ENCODE measurements at regions not wholly inside any gene's neighbourhood (a gene's known extent, or its start where the extent isn't known, plus 50 kb on each side); places are given as distances from the start of the nearest gene placed in this dataset.

GRCh38 chr2:48120759-48121242 lies 193.7 kb upstream of the FOXN2 start:
- no peaks in the 10 kb centered on the region for H3K27me3 ChIP-seq (ENCODE audit: insufficient read depth, poor library complexity, severe bottlenecking)
- no peak overlapping the region for H3K4me3 ChIP-seq (replicated peaks; ENCODE audit: insufficient read depth, low read length)
- DNase-seq (ENCODE audit: low read depth in 1 of 2, low spot score in 1 of 2): peak; percentile 90 to 95
- TF ChIP-seq POLR2AphosphoS5 (IDR thresholded peaks at IDR 0.05; ENCODE audit: low read depth) (peak; percentile 38; the same call in 1 of the 2 replicates), SPI1 (IDR thresholded peaks at IDR 0.05; ENCODE audit: borderline replicate concordance, low read depth) (no peak; the same call in 1 of the 2 replicates)
- TF ChIP-seq, protein P1, sequence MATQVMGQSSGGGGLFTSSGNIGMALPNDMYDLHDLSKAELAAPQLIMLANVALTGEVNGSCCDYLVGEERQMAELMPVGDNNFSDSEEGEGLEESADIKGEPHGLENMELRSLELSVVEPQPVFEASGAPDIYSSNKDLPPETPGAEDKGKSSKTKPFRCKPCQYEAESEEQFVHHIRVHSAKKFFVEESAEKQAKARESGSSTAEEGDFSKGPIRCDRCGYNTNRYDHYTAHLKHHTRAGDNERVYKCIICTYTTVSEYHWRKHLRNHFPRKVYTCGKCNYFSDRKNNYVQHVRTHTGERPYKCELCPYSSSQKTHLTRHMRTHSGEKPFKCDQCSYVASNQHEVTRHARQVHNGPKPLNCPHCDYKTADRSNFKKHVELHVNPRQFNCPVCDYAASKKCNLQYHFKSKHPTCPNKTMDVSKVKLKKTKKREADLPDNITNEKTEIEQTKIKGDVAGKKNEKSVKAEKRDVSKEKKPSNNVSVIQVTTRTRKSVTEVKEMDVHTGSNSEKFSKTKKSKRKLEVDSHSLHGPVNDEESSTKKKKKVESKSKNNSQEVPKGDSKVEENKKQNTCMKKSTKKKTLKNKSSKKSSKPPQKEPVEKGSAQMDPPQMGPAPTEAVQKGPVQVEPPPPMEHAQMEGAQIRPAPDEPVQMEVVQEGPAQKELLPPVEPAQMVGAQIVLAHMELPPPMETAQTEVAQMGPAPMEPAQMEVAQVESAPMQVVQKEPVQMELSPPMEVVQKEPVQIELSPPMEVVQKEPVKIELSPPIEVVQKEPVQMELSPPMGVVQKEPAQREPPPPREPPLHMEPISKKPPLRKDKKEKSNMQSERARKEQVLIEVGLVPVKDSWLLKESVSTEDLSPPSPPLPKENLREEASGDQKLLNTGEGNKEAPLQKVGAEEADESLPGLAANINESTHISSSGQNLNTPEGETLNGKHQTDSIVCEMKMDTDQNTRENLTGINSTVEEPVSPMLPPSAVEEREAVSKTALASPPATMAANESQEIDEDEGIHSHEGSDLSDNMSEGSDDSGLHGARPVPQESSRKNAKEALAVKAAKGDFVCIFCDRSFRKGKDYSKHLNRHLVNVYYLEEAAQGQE (IDR thresholded peaks at IDR 0.05; ENCODE audit: insufficient replicate concordance, low read depth): no peak
- TF ChIP-seq, protein P2, sequence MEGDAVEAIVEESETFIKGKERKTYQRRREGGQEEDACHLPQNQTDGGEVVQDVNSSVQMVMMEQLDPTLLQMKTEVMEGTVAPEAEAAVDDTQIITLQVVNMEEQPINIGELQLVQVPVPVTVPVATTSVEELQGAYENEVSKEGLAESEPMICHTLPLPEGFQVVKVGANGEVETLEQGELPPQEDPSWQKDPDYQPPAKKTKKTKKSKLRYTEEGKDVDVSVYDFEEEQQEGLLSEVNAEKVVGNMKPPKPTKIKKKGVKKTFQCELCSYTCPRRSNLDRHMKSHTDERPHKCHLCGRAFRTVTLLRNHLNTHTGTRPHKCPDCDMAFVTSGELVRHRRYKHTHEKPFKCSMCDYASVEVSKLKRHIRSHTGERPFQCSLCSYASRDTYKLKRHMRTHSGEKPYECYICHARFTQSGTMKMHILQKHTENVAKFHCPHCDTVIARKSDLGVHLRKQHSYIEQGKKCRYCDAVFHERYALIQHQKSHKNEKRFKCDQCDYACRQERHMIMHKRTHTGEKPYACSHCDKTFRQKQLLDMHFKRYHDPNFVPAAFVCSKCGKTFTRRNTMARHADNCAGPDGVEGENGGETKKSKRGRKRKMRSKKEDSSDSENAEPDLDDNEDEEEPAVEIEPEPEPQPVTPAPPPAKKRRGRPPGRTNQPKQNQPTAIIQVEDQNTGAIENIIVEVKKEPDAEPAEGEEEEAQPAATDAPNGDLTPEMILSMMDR (IDR thresholded peaks at IDR 0.05; ENCODE audit: insufficient read depth, low read length): no peak
- peak overlapping the region; percentile 60 for H3K27ac ChIP-seq (replicated peaks)

DNA sequence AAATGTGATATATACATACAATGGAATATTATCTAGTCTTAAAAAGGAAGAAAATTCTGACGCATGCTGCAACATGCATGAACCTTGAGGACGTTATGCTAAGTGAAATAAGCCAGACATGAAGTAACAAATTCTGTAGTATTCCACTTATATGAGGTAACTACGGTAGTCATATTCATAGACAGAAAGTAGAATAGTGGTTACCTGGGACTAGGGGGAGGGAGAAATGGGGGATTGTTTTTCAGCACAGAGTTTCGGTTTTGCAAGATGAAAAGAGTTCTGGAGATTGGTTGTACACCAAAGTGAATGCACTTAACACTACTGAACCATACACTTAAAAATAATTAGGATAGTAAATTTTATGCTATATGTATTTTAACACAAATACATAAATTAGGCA lies 192.3 kb upstream of the FOXN2 start:
- H3K4me3 ChIP-seq (replicated peaks; ENCODE audit: insufficient read depth, low read length): no peak overlapping the region
- DNase-seq (ENCODE audit: low read depth in 1 of 2, low spot score in 1 of 2): no peak
- TF ChIP-seq, protein P2 (IDR thresholded peaks at IDR 0.05; ENCODE audit: insufficient read depth, low read length): no peak
- no peak for TF ChIP-seq SPI1 (IDR thresholded peaks at IDR 0.05; ENCODE audit: borderline replicate concordance, low read depth)
- TF ChIP-seq POLR2AphosphoS5 (IDR thresholded peaks at IDR 0.05; ENCODE audit: low read depth): no peak
- no peak for TF ChIP-seq GABPA (IDR thresholded peaks at IDR 0.05; ENCODE audit: low read depth)
- TF ChIP-seq, protein P1 (IDR thresholded peaks at IDR 0.05; ENCODE audit: insufficient replicate concordance, low read depth): no peak
- H3K27me3 ChIP-seq (ENCODE audit: insufficient read depth, poor library complexity, severe bottlenecking): no peaks in the 10 kb centered on the region
- H3K27ac ChIP-seq (replicated peaks): no peak overlapping the region

DNA sequence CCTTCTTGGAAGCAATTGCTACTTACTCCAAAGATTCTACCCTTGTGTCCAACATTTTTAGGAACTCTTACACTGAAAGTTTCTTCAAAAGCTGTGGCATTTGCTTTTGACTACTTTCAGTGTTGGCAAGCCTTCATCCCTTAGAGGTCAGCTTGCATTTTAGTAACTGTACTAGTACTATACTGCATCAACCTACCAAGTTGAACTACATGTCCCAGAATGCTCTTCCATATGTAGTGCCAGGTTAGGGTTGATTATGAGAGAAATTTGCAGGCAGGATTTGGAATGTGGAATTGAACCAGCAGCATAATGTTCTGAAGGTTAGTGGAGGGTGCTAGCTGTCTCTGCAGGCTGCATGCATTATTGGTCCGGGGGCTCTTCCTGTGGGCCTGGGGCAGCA lies 189.9 kb upstream of the FOXN2 start:
- no peak for DNase-seq (ENCODE audit: low read depth in 1 of 2, low spot score in 1 of 2)
- no peak overlapping the region for H3K27ac ChIP-seq (replicated peaks)
- no peaks in the 10 kb centered on the region for H3K27me3 ChIP-seq (ENCODE audit: insufficient read depth, poor library complexity, severe bottlenecking)
- H3K4me3 ChIP-seq (replicated peaks; ENCODE audit: insufficient read depth, low read length): no peak overlapping the region
- TF ChIP-seq, protein P2 (IDR thresholded peaks at IDR 0.05; ENCODE audit: insufficient read depth, low read length): no peak
- TF ChIP-seq, protein P1 (IDR thresholded peaks at IDR 0.05; ENCODE audit: insufficient replicate concordance, low read depth): no peak
- TF ChIP-seq SPI1 (IDR thresholded peaks at IDR 0.05; ENCODE audit: borderline replicate concordance, low read depth) (no peak), GABPA (IDR thresholded peaks at IDR 0.05; ENCODE audit: low read depth) (no peak), POLR2AphosphoS5 (IDR thresholded peaks at IDR 0.05; ENCODE audit: low read depth) (no peak)
